Epithelial cell of esophagus (primary cell): ENCODE measurements at regions not wholly inside any gene's neighbourhood (a gene's known extent, or its start where the extent isn't known, plus 50 kb on each side); places are given as distances from the start of the nearest gene placed in this dataset.

Source experiments
- DNase-seq: peaks from one replicate; pipeline ENCODE4 v3.0.0; 2010; ENCODE audit warnings: low read depth
- H3K4me3 ChIP-seq: 2 replicates; pipeline ENCODE4 v1.5.1; 2011; ENCODE audit warnings: mild to moderate bottlenecking, low read length, control low read depth
- TF ChIP-seq, protein P1 (sequence below): IDR thresholded peaks from 2 replicates; pipeline ENCODE4 v1.5.1; 2011; ENCODE audit warnings: low read depth, mild to moderate bottlenecking, low read length, control low read depth, inconsistent platforms; ENCODE audit not compliant: insufficient read depth; ENCODE audit errors: missing control alignments

- H3K4me3 ChIP-seq: no peak overlapping the region
- DNase-seq: peak; percentile 97
- TF ChIP-seq, protein P1, sequence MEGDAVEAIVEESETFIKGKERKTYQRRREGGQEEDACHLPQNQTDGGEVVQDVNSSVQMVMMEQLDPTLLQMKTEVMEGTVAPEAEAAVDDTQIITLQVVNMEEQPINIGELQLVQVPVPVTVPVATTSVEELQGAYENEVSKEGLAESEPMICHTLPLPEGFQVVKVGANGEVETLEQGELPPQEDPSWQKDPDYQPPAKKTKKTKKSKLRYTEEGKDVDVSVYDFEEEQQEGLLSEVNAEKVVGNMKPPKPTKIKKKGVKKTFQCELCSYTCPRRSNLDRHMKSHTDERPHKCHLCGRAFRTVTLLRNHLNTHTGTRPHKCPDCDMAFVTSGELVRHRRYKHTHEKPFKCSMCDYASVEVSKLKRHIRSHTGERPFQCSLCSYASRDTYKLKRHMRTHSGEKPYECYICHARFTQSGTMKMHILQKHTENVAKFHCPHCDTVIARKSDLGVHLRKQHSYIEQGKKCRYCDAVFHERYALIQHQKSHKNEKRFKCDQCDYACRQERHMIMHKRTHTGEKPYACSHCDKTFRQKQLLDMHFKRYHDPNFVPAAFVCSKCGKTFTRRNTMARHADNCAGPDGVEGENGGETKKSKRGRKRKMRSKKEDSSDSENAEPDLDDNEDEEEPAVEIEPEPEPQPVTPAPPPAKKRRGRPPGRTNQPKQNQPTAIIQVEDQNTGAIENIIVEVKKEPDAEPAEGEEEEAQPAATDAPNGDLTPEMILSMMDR: no peak
These were observed 532.9 kb downstream of the ANXA1 start for GRCh38 chr9:73684601-73685000.

DNA sequence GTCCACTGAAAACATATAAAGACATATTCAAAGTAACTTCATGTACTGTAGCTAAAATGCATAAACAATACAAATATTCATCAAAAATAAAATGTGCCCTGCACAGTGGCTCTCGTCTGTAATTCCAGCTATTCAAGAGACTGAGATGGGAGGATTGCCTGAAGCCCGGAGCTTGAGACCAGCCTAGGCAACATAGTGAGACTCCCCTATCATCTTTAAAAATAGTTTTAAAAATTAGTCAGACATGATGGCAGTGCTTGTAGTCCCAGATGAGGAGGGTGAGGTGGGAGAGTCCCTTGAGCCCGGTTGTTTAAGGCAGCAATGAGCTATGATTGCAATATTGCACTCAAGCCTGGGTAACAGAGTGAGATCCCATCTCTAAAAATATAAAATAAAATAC lies 534.1 kb downstream of the ANXA1 start:
- no peak for DNase-seq
- TF ChIP-seq, protein P1: no peak
- no peak overlapping the region for H3K4me3 ChIP-seq

DNA sequence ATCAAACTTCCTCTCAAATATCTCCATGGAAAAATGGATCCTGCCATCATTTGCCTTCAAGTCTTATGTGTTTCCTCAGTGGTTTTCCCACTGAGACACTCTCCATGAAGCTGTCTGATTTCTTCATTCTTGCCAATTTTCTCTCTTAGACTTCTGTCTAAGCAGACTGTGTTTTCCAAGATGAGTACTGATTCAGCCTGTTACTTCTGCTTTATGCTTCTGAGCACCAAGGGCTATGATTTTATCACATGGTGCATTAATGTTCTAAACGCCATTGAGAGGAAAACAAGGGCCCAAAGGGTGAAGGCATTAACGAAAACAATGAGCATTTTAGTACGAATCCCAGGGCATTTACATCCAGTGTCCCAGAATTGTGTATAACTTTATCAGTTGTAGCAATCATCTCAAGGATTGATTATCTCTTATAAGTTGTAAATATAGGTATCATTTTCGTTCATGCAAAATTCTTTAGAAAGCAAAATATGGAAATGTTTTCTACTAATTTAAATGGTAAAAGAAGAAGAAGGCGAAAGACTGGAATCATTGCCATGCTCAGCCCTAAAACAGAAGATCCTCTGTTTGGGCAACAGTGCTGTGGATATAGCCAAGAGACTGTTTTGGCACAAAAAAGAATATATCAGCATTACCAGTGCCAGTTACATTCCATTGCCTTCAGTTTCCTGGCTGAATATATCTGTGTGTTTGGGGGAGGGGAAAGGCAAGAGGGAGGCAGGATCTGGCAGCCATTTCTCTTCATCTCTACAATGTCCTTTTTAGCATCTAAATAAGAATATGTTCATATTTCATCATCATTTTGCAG lies 537.6 kb downstream of the ANXA1 start:
- DNase-seq: no peak
- TF ChIP-seq, protein P1: no peak
- H3K4me3 ChIP-seq: no peak overlapping the region

DNA sequence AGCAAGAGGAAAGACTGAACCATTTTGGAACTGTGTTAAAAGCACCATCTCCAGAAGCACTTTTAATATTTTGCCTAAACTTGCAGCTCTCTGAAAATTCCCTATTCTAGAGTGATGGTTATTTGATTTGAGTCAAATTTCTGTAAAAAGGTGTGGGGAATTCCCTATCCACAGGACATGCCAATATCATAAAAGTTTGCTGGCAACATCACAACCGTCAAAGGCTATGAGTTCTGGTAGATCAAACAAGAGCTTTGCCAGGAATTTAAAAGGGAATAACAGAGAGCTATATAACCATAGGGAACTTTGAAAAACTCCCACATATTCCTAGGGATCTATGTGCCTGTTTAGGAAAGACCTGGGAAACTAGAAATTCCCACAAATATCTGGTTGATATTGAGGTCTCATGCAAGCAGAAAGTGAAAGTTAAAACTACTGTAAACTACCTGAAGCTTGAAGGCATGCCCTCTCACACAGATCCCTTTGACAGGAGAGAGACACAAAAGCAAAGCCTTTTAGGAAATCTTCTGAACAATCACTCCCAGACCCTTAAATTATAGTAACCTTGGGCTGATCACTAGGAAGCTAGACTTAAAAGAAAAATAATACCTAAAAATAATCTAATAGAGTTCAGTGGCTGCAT lies 549.9 kb downstream of the ANXA1 start:
- no peak overlapping the region for H3K4me3 ChIP-seq
- TF ChIP-seq, protein P1: no peak

GRCh38 chr9:73714294-73714693 lies 562.6 kb downstream of the ANXA1 start:
- TF ChIP-seq, protein P1: no peak
- DNase-seq: peak; percentile 88

More for the DNA sequence above, 549.9 kb downstream of the ANXA1 start:
- no peak for DNase-seq

GRCh38 chr9:73715591-73715990 lies 563.9 kb downstream of the ANXA1 start:
- no peak overlapping the region for H3K4me3 ChIP-seq
- DNase-seq: no peak
- TF ChIP-seq, protein P1: no peak

More at GRCh38 chr9:73714294-73714693, 562.6 kb downstream of the ANXA1 start:
- no peak overlapping the region for H3K4me3 ChIP-seq
